T1000 (cell line): ENCODE measurements at regions not wholly inside any gene's neighbourhood (a gene's known extent, or its start where the extent isn't known, plus 50 kb on each side); places are given as distances from the start of the nearest gene placed in this dataset.

Source experiments
- DNase-seq: peaks from one replicate; lab custom pipeline; 2025; ENCODE audit warnings: mixed read lengths; lab: John Stamatoyannopoulos, UW

DNA sequence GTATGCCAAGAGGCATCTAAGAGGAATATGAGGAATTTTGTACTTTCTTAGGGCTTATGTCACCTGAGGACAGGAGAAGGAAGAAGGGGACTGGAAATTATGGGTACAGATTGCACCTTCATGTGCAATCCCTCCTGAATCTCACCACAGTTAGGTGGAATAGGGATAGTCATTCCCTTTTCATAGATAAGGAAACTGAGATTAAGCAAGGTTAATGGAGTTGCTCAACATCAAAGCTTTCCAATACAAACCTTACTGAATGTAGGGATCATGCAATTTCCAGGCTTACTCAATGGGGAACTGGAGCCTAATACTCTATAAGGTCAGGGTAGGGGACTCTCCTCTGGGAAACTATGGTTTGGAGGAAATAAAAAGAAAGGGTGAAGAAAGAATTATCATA, 133.0 kb downstream of the C11orf87 start:
- DNase-seq = no peak

DNA sequence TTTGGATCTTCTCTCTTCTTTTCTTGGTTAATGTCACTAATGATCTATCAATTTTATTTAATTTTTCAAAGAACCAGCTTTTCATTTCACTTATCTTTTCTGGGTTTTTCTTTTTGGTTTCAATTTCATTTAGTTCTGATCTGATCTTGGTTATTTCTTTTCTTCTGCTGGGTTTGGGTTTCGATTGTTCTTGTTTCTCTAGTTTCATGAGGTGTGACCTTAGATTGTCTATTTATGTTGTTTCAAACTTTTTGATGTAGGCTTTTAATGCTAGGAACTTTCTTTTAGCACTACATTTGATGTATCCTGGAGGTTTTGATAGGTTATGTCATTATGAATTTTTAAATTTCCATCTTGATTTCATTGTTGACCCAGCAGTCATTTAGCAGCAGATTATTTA, 142.3 kb downstream of the C11orf87 start:
- no peak for DNase-seq

DNA sequence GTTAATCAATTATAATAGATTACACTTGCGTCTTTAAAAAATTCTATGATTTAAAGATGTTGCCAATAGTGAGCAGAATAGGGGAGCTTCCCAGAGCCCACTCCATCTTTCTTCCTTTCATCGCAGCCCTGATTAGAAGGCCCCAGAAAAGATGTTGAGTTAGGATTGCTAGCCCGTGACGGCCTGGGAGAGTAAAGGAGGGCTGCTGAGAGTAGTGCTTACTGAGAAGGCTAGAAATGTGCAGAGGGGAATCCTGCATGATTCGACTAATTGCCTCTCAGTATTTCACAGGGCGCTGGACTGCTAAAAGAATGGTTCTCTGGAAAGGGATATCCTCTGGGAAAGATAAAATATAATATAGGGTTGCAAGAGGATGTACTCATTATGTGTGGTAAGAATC, 160.5 kb downstream of the C11orf87 start:
- DNase-seq = no peak

DNA sequence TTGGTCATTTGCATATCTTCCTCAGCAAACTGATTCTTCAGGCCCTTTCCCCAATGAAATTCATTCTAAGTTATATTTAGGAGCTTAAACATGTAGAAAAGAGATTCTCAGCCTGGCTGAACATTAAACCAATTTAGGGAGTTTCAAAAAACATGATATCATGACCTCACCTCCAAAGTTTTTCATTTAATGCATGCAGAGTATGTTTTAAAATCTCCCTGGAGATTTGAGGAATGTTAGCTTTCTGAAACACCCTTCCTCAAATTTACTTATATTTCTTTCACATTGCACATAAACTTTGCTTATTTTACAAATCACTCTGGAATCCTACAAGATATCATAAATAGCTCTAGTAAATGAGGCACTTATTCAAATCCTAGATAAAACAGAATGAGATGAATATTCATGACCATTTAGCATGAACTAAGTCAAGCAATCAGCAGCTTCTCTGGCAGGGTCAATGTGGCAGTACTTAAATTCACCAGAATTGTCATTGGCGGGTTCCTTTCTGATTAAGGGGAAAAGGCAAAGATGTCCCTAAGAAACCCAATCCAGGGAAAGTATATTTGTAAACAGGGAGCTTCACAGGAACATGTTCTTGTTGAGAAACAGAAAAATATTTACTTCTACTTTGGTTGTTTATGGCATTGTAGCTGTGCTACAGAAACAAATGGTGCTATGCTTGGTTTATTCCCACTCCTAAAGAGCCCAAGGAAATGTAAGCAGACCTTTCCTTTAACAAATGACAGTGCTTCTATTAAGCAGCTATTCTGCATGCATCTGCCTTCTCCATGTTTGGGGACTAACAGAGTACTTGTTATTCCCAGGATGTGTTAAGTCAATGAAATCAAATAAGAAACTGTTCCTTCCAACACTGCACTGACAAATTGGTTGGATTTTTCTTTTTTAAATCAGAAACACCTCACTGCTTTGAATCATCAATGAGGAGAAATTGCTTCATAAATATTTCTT, 162.3 kb downstream of the C11orf87 start:
- no peak for DNase-seq

DNA sequence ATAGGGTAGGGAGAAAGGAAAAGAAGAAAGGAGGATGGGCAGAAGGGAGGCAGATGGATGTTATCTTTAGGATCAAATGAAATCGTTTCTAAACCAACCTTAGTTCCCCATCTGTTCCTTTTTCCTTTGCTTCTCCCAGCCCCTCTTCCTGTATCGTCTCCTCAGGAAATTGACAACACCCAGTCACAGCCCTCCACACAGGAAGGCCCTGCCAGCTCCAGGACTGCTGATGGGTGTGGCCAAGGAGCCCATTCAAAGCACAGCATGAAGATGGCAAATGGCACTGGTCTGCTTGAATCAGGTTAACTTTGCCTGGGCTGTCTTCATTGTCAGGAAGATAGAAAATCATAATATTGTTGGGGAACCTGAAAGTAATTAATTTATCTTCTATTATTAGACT, 164.8 kb downstream of the C11orf87 start:
- DNase-seq = no peak

DNA sequence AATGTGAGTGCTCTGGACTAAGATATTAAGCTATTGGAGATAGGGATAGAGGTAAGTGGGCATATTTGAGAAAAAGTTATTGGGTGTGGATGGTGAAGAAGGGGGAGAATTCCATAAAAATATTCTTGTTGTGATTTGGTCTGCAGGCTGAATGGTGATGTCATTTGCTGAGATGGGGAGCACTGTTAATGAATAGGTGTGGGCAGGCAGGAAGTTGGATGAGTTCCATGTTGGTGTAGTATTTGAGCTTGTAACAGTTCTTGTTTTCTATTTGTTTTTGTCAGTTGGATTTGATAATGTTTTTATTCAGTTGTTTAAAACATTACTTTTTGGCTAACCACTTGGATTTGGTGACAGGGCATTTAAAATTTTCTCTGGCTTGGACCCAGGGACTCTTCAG, 168.8 kb downstream of the C11orf87 start:
- no peak for DNase-seq

DNA sequence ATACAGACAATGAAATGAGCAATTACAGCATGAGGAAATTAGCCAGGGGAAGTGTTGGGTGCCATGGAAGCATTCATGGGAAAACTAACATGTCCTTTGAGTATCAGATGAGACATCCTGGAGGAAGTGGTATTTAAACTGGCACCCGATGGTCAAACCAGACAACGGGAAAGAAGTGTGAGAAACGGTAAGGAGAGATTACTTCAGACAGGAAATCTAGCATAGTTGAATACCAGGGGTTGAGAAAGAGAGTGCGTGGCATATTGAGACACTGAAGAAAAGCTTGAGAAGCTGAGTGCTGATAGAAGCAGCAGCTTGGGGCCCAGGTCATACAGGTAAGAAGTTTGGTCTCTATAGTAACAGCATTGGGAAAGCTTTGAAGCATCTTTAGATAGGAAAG, 175.3 kb downstream of the C11orf87 start:
- DNase-seq = no peak

DNA sequence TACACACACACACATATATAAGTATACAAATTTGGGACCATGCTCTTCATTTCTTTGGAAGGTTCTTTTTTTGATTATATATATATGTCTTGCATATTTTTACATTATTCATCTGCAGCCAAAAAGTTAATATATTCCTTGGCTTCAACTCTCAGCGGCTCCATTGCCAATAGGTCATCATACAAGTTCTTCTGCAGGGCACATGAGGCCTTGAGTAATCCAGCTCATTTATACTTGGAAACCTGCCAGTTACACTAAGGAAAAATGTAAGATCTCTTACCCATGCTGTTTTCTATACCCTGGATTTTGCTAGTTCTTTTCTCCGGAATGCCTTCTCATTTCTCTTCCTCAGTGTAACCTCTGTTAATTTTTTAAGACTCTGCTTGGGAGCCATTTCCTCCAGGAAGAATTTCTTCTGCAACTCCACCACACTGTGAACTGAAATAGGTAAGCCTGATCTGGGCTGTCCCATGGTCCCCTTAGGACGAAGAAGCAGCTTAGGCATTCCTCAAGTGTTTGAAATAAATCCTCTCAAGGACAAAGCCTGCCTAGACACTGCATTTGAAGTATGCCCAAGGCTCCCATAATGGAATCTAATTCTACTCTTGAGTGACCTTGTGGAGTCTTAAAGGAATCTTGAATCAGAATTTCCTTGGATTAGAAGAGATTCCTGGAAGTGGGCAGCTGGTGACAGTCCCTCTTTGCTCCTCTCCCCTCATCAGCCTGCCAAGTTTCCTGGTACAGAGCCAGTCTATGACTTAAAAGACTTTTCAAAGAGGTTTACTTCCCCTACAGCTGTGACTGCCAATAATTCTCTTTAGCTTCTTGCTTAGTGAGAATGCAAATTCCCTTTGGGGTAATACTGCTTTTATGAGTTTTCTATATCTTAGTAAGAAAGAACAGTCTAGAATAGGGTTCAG, 182.8 kb downstream of the C11orf87 start:
- no peak for DNase-seq

DNA sequence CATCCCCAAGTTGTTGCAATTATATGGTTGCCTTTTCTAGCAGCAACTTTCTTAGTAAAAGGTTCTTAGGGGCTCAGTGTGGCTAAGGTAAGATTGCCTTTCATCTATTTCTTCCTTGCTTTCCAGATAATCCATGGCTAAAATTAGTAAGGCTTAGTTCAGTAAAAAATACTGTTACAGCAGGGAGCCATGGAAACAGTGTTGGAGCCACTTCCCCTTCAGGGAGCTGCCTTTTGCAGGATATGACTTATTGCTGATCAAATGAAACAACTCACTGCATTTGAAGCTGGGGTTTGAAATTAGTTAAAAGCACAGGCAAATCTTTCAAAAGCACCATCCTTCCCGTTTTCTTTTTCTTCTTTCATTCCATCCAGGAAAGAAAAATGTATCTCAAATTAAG, 184.3 kb downstream of the C11orf87 start:
- DNase-seq = no peak

DNA sequence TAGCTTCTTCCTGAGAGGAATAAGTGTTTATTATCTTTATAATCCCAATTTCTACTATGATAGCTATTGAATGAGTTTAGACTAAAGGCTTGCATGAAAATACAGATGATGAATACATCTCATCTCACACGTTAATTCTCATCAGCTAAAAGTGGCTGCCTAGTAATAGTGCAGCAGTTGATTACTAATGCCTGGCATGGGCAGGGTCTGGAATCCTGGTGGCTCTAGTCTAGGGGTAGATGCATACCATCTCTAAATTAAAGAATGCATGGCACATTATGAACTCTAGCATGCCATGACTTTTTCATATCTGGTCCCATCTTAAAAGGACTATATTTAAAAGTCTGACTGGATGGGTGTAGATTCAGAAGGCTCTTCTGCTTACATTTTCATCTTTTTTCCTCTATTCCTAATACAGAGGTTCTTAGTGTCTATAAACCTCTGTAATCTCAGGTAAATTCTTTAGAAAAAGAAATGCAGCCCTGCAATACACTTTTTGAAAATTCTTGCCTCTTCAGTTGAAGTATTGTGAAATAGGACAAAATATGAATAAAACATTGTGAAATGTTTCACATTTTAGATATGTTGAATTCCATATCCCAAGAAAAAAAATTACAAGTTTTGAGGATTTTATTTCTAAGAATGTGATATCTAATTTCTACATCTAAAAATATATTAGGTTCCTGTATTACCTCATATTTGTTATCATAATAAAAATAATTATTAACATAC, 187.6 kb downstream of the C11orf87 start:
- no peak for DNase-seq

DNA sequence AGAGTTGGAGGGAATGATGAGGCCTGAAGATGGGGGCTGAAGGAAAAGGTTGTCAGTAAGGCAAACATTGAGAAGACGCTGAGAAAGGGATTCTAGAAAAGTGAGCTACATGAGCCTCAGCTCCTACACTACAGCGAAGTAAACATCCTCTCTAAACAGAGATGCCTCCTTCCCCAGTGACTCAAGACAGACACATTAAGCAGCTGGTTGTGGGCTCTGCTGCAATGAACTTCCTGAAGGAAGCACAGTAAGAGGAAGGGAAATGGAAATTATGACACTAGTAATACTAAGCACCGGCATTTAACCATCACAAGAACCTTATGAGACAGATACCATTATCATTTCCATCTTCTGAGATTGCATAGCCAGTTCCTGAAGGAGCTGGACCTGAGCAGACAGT, 190.5 kb downstream of the C11orf87 start:
- DNase-seq = no peak

DNA sequence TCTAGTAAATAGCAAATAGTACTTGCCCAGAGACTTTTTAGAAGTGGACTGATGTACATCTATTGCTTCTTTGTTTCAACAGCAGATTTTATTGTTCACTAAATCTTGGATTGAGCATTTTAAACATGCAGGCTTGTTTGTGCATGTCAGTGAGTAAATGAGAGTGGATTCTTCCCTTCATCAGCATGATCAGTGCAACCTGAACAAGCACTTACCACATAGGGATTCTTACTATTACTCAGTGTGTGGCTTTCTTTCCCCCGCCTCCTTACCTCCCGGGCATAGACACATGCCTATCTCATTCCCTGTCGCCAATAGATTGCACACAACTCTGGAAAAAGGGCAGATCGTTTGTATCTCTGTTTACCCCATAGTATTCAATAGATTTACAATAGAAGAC, 197.5 kb downstream of the C11orf87 start:
- no peak for DNase-seq

DNA sequence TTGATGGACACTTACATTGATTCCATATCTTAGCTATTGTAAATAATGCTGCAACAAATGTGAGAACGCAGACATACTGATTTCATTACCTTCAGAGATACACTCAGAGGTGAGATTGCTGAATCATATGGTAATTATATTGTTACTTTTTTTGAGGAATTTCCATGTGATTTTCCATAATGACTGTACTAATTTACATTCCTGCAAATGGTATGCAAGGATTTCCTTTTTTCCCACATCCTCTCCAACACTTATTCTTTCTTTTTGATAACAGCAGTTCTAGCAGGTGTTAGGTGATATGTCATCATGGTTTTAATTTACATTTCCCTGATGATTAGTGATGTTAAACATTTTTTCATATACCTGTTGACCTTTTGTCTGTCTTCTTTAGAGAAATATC, 207.7 kb downstream of the C11orf87 start:
- no peak for DNase-seq

DNA sequence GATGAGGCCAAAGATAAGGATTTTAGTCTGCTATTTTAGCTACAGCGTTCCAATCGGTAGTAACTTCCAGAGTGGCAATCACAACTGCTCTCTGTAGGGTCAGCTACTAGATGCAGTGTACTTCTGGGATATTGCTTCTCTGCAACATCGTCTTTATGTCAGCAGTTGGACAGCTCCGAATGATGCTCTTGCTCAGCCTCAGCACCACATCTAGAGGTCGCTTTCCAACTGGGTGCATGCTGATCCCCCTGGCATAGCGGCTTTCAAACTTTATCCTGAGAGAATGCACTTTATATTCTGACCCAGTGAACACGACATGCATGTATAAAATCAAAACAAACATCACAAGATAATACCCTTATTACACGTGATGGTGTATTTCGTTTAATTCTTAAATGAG, 219.6 kb downstream of the C11orf87 start:
- DNase-seq = no peak

DNA sequence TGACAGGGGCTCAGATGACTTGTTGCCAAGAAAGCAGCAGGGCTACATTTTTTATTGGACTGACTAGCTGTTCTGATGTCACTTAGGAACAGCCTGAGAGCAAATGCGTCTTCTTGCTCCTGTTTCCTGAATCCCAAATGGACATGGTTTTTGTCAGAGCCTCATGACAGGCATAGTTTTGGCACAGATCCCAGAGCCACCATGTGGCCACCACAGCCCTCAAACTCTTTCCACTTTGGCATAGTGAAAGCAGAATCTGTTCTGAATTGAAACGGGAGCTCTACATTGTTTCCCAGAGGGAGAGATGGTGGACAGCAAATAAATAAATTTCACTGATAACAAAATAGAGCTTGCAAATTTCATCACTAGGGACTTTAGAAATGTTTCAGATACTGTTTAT, 222.2 kb downstream of the C11orf87 start:
- DNase-seq = no peak

DNA sequence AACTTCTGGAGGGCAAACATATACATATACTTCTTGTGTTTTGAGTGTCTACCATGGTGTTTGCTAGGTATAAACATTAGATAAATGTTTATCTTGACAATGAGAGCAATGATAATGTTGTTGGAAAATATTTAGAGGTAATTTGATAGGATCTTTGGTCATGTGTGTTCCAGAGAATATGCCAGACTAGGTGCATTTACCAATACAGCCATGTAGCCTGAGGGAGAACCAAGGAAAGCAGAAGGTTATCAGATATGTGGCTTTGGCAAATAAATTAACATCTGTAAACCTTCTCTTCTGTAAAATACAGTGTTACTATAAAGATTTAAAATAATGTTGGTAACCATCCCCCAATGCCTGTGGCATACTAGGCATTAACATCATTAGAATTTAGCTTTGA, 226.8 kb downstream of the C11orf87 start:
- DNase-seq = no peak

DNA sequence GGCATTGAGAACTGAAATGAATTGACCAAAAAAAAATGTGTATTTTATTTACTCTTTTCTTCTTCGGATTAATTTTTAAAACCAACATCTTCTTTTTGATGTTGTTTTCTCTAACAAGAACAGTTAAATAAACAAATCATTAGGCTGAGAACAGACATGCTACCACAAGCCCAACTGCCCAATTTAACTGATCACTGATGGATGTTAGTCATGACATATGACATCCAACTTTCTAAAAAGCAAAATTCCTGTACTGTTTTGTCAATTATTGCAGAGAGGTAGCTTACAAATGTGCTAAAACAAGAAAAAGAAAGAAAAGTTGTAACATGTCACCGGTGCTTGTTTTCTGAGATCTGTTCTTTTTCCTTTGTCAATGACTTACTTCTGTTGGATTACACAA, 232.1 kb downstream of the C11orf87 start:
- DNase-seq = no peak

DNA sequence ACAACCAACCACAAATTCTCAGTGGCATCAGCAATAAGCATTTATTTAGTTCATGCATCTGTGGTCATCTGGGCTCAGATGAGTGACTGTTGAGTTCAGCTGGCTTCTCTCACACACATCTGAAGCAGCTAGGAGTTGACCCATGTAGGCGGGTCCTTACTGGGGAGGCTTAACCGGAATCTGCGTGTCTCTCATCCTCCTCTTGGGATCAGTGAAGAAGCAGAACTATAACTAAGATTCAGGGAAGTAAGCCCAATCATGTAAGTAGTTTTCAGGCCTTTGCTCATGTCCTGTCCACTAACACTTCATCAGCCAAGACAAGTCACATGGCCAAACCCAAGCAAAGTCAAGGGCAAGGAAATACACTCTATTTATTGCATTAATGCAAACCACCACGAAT, 236.2 kb downstream of the C11orf87 start:
- DNase-seq = no peak

DNA sequence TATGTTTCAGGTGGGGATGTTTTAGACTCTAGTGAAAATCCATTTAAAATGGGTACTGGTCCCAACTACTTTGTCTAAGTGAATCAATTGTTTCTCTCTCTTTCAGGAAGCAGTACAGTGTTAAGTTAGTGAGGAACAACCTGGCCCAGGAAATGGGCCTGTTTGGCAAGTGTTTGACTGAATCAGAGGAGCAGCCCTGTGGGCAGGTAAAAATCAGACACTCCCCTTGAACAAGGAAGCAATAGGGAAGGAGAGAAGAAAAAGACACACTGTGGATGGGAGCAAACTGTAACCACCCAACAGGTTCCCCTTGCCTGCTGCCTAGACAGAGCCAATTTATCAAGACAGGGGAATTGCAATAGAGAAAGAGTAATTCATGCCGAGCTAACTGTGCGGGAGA, 245.7 kb downstream of the C11orf87 start:
- DNase-seq = no peak

DNA sequence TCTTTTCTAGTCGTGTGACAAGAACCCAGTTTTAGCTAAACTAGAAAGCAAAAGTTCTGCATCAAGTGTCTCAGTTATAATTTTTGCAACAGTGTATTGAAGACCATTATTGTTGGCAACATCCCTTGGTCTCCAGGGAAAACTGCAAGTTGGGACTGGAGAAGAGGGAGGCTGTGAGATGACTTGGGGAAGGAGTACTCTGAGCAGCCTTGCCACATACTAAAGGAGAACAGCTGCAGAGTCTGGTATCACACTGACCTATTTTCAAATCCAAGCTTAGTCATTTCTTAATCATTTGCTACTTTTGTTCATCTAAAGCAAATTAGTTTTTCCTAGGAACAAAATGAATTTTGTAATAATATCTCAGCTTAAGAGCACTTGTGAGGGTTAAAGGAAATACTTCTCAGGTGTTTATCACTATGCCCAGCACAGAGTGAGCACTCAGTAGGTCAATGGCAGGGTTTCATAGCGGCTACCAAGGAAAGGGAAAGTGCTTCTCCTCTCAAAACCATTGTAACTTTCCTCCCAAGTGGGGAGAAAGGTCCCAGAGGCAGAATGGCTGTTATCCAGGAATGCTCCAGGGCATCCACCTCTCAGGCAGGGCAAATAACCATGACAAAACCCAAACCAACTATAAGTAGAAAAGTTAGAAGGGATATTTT, 247.1 kb downstream of the C11orf87 start:
- DNase-seq = no peak

DNA sequence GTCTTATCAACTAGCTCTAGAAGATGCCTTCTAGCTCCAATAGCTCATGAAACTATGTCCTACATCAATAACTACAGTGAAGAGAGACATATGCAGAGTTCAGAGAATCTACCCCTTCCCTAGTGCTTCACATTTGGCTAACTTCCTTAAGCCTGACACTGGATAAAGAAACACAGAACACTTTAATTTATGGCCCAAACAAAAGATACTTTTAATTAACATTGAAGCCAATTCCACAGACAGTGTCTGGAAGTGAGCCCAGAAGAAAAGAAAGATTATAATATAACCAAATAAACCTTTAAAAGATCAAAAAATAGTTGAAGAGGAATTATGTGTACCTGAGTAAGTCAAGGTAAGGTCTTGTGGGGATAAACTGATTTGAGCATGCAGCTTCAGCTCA, 255.2 kb downstream of the C11orf87 start:
- no peak for DNase-seq

DNA sequence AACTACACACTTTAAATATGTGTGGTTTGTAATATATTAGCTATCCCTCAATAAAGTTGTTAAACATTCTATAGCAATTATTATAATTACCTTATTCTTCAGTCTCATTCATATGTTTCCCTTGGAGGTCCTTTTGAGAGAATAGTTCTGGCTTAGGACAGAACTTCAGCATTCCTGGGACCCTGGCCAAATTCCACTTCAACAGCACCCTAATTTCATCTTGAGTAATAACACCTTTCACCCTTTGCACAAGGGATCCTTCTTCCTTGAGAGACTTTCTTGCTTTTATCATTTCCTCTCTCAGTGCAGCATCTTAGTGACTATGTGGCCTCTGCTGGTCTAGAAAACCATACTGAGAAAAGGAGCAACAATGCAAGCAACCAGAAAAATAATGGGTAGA, 255.9 kb downstream of the C11orf87 start:
- no peak for DNase-seq
